ENCODE measurements at regions not wholly inside any gene's neighbourhood (a gene's known extent, or its start where the extent isn't known, plus 50 kb on each side); places are given as distances from the start of the nearest gene placed in this dataset.

DNA sequence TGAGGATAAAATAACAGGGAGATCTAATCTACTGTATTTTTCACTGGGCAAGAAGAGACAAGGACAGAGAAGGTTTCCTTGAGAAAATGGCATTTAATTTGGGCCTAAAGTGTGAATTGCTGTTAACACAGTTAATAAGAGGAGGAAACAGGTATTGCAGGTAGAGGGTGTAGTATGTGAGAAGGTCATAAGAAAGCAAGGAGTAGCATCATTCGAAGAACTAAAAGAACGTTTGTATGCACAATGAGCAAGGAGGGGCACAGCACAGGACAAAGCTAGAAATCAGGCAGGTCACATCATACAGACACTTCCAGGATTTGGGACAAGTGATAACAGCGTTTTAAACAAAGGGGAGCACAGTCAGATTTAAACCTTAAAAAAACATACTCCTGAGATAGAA lies 85.1 kb upstream of the PLEKHA5 start:
- DNase-seq, result no peak
- no peak overlapping the region for H3K4me3 ChIP-seq (ENCODE audit: low read length)
- no peaks in the 10 kb centered on the region for H3K4me1 Mint-ChIP-seq (ENCODE audit: low read depth)

DNA sequence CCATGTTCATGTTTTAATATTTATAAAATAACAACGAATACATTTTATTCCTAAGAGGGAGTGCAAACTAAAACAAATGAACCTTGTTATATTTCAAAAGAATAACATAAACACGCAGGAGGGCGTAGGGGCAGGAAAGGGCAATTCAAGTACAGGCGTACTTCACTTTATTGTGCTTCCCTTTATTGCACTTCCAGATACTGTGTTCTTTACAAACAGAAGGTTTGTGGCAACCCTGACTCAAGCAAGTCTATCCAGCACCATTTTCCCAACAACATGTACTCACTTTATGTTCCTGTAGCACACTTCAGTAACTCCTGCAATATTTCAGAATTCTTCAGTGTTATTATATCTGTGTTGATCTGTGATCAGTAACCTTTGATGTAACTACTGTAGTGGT lies 84.6 kb upstream of the PLEKHA5 start:
- intact Hi-C loops (cut with DNase I, micrococcal nuclease), result loop anchor here in 1 of 2 experiments (10.0 kb wide), 1 partner anchor 60 kb away; no protein-coding TSS in a partner anchor
- ChIA-PET POLR2A (no interaction called here), CTCF (no interaction called here)
- Histone ChIP-seq H3K27me3 (ENCODE audit: control insufficient read depth in 1 of 2, insufficient read depth in 2 of 2, low read length in 2 of 2) (no peaks in the 10 kb centered on the region), H3K9me3 (ENCODE audit: control insufficient read depth in 1 of 2, insufficient read depth in 1 of 2, low read length in 2 of 2) (no peaks in the 10 kb centered on the region), H3K4me1 (ENCODE audit: insufficient read depth, low read length) (no peaks in the 10 kb centered on the region), H3K36me3 (ENCODE audit: insufficient read depth, low read length) (no peaks in the 10 kb centered on the region), H3K4me3 (ENCODE audit: low read length) (no peak overlapping the region), H3K27ac (ENCODE audit: low read depth in 1 of 2, low read length in 2 of 2) (no peak overlapping the region)
- no peaks in the 10 kb centered on the region for H3K36me3 Mint-ChIP-seq (ENCODE audit: low read depth)
- ATAC-seq (ENCODE audit: poor library complexity) (no peak), DNase-seq (no peak)
- no peak for TF ChIP-seq CTCF (IDR thresholded peaks at IDR 0.05)
- H3K27ac Mint-ChIP-seq, result no peak overlapping the region
- H3K9me3 Mint-ChIP-seq, result no peaks in the 10 kb centered on the region
- no peak overlapping the region for H3K4me3 Mint-ChIP-seq
- no peaks in the 10 kb centered on the region for H3K4me1 Mint-ChIP-seq (ENCODE audit: low read depth)
- no peaks in the 10 kb centered on the region for H3K27me3 Mint-ChIP-seq

More for the DNA sequence above, 85.1 kb upstream of the PLEKHA5 start:
- ChIA-PET POLR2A (no interaction called here), CTCF (no interaction called here)
- no peaks in the 10 kb centered on the region for H3K9me3 ChIP-seq (ENCODE audit: control insufficient read depth in 1 of 2, insufficient read depth in 1 of 2, low read length in 2 of 2)
- intact Hi-C loops (cut with DNase I, micrococcal nuclease), result loop anchor here in 1 of 2 experiments (10.0 kb wide), 1 partner anchor 60 kb away; no protein-coding TSS in a partner anchor
- Mint-ChIP-seq H3K9me3 (no peaks in the 10 kb centered on the region), H3K36me3 (ENCODE audit: low read depth) (no peaks in the 10 kb centered on the region), H3K4me3 (no peak overlapping the region), H3K27me3 (peaks cover 3% of the 10 kb centered on the region), H3K27ac (no peak overlapping the region)
- no peak for TF ChIP-seq CTCF (IDR thresholded peaks at IDR 0.05)
- no peaks in the 10 kb centered on the region for H3K36me3 ChIP-seq (ENCODE audit: insufficient read depth, low read length)
- H3K27ac ChIP-seq (ENCODE audit: low read depth in 1 of 2, low read length in 2 of 2), result no peak overlapping the region
- H3K27me3 ChIP-seq (ENCODE audit: control insufficient read depth in 1 of 2, insufficient read depth in 2 of 2, low read length in 2 of 2), result no peaks in the 10 kb centered on the region
- no peak for ATAC-seq (ENCODE audit: poor library complexity)
- H3K4me1 ChIP-seq (ENCODE audit: insufficient read depth, low read length), result no peaks in the 10 kb centered on the region

- DNase-seq (no peak), ATAC-seq (ENCODE audit: poor library complexity) (no peak)
- intact Hi-C loops (cut with DNase I, micrococcal nuclease), result loop anchor here in 1 of 2 experiments (10.0 kb wide), 1 partner anchor 59 kb away; no protein-coding TSS in a partner anchor
- CTCF ChIA-PET, result no interaction called here
- H3K27ac Mint-ChIP-seq, result no peak overlapping the region
- Histone ChIP-seq H3K4me3 (ENCODE audit: low read length) (no peak overlapping the region), H3K36me3 (ENCODE audit: insufficient read depth, low read length) (no peaks in the 10 kb centered on the region), H3K27me3 (ENCODE audit: control insufficient read depth in 1 of 2, insufficient read depth in 2 of 2, low read length in 2 of 2) (no peaks in the 10 kb centered on the region), H3K27ac (ENCODE audit: low read depth in 1 of 2, low read length in 2 of 2) (no peak overlapping the region), H3K9me3 (ENCODE audit: control insufficient read depth in 1 of 2, insufficient read depth in 1 of 2, low read length in 2 of 2) (no peaks in the 10 kb centered on the region), H3K4me1 (ENCODE audit: insufficient read depth, low read length) (no peaks in the 10 kb centered on the region)
- H3K4me1 Mint-ChIP-seq (ENCODE audit: low read depth), result no peaks in the 10 kb centered on the region
- POLR2A ChIA-PET, result no interaction called here
- no peaks in the 10 kb centered on the region for H3K9me3 Mint-ChIP-seq
- no peak overlapping the region for H3K4me3 Mint-ChIP-seq
- no peak for TF ChIP-seq CTCF (IDR thresholded peaks at IDR 0.05)
- no peaks in the 10 kb centered on the region for H3K36me3 Mint-ChIP-seq (ENCODE audit: low read depth)
- H3K27me3 Mint-ChIP-seq, result no peaks in the 10 kb centered on the region
These were observed 84.1 kb upstream of the PLEKHA5 start for GRCh38 chr12:19045426-19045825.
